ENCODE measurements at regions not wholly inside any gene's neighbourhood (a gene's known extent, or its start where the extent isn't known, plus 50 kb on each side); places are given as distances from the start of the nearest gene placed in this dataset.
A peak's percentile ranks its signal among the peaks of the same experiment; 100 is the strongest.

DNA sequence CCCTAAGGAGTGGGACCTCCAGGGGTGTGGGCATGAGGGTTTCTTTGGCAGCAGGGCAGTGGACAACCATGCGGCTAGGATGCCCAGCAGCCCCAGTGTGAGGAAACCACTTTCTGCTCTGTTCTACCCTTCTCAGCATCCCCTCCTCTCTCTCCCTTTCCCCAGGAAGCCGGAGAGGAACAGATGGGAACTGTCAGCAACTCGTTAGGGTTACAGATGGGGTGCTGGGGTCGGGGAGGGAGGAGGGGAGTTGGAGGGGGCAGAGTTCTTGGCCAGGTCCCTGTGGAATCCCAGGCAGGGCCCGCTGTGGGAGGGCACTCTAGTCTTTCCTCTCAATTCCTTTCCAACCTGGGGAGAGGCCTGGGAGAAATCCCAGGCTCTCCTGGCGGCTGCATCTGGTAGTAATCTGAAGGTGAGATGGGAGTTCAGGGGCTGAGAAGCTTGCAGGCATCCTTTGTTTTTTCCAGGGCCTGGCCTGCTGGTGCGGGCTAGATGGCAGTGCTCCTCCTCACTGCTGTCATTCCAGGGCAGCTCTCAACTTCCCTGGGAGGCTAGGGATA lies 93.9 kb upstream of the CSF3R start:
- DNase-seq (ENCODE audit: low read depth) = no peak

DNA sequence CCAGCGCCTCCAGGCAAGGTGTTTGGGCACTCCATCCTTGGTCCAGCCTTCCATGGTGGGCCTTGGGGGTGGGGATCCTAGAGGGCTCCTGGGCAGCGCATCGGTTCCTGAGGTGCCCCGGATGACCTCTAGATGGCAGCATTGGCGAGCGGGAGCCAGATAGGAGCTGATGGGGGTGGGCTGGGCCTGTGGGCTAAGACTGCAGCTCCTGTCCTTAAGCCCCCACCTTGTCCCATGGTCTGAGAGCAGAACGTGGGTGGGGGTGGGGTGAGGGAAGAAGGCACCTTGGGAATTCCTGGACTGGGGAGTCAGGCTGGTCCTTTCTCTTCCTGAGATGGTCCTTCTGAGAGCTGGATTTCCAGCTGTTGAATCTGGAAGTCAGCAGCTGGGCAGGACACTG lies 93.4 kb upstream of the CSF3R start:
- peak; percentile 23 for DNase-seq (ENCODE audit: low read depth)

DNA sequence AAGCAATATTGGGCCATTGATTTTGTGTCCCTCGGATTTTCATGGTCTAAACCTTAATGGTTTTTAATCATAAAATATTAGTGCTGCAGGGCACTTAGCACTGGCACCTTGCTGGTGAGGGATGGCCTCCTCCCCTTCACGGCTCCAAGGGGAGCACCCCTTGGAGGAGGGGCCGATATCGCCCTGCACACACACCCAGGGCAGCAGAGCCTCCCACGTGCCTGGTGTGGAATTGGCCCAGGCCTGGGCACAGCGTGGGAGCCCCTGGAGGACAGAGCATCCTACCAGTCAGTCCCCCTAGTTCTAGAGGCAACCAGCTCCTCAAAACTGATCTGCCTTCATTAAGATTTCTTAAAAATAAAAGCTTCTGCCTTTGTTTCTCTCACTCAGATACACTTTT lies 90.7 kb upstream of the CSF3R start:
- no peak for DNase-seq (ENCODE audit: low read depth)

DNA sequence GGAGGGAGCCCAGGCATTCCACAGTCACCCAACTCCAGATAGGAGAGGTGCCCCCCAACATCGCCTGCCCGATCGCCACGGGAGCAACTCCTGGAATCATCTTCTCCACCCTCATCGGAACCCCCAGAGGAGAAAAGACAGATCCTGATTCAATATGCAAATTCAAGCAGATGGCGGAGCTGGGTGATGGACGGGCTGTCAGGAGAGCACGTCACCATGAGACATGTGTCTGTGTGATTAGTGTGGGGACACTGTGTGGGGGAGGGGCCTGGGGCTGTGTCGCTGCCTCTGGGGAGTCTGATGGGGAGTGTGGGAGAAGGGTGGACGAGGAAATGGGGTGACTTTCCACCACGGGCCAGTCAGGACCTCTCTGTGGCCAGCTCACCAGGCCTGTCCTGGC lies 90.2 kb upstream of the CSF3R start:
- no peak for DNase-seq (ENCODE audit: low read depth)

DNA sequence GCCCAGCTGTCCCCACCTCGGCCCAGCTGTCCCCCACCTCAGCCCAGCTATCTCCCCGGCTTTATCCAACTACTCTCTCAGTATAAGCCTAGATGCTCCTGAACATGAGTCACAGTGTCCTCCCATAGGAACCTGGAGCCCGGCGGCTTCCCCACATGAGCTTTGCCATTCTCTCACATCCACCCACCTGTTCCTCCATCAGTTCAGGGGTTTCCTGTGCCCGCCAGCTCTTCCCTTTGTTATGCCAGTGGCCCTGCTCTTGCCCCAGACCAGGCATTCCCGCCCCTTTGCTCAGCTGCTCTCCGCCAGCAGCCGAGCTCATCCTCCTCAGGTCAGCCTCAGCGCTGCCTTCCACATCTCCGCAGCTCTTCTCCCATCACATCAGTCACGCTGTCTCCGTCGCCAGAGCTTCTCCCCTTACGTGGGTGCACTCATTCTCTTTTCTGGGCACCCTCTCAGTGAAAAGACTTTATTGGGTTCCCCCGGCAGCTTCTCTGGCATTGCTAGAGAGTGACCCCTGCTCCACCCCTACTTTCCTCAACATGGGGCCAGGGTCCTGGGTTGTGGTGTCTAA lies 89.5 kb upstream of the CSF3R start:
- DNase-seq (ENCODE audit: low read depth) = no peak

DNA sequence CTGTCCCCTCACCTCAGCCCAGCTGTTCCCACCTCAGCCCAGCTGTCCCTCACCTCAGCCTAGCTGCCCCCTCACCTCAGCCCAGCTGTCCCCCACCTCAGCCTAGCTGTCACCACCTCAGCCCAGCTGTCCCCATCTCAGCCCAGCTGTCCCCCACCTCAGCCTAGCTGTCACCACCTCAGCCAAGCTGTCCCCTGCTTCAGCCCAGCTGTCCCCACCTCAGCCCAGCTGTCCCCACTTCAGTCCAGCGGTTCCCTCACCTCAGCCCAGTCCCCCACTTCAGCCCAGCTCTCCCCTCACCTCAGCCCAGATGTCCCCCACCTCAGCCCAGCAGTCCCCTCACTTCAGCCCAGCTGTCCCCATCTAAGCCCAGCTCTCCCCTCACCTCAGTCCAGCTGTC lies 88.4 kb upstream of the CSF3R start:
- no peak for DNase-seq (ENCODE audit: low read depth)

DNA sequence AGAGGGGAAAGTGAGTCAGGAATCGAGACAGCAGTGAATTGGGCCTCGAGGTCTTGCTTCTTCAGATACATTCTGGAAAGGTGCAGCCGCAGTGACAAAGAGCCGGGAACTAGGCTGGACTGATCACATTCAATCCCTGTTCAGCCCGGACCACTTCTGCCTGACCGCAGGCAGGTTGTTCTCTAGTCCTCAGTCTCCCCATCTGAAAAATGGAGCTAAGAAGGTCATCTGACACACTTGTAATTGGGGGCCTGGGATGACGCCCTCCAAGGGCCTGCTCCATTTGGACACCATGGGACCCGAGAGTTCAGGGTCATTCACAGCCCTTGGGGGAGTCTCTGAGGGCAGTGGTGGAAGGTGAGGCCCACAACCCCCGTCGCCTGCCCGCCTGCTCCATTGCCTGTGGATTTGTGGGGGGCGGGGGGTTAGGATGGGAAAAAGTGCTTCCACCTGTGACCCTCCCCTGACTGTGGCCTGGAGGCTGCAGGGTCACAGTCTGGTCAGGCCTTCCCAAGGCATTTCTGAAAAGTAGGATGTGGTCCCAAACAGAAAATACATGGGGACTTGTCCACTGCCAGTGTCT lies 87.9 kb upstream of the CSF3R start:
- DNase-seq (ENCODE audit: low read depth) = no peak

DNA sequence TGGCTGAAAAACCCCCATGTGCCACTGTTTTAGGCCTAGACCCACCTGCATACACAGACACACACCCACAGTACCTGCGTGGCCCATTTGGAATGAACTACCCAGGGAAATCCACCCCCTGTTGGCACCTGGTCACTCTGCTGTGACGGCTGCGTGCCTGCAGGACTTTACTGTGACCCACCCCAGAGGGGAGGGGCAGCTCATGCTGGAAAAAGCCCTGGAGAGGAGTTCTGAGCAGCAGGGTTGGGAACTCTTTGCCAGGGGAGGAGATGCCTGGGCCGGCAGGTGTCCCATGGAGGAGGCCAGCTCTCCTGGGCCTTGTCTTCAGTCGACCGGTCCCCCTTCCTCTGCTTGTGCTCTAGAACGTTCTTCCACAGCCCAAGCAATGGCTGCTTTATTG lies 87.3 kb upstream of the CSF3R start:
- no peak for DNase-seq (ENCODE audit: low read depth)

DNA sequence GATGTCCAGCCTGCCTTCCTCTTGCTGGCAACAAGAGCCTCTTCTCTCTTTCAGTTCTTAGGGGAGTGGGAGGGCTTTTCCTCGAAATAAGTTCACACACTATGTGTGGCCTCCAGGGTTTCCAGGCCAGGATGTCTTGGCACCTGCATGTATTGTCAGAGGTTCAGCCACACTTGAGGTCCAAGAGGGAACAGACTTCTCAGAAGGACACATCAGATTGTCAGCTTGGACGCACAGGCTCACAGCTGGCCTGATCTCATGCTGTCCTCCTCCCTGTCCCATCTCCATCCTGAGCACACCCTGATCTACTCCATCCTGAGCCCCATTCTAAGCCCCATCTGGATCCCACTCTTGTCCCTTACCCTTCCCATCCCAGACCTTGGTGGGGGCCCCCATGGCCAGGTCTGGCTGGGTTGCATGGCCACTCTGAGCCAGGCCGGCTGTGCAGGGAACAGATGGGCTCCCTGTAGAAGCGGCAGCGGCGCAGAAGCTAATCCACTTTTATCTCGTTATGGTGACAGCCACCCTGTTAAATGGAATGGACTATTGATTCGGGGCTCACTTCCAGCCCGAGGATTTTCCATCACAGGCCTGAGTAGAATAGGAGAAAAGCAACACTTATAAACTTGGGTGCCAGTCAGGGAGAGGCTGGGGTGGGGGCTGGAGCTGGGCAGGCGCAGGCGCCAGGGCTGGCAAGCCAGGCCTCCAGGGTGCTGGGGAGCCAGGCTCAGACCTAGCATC lies 85.1 kb upstream of the CSF3R start:
- no peak for DNase-seq (ENCODE audit: low read depth)

DNA sequence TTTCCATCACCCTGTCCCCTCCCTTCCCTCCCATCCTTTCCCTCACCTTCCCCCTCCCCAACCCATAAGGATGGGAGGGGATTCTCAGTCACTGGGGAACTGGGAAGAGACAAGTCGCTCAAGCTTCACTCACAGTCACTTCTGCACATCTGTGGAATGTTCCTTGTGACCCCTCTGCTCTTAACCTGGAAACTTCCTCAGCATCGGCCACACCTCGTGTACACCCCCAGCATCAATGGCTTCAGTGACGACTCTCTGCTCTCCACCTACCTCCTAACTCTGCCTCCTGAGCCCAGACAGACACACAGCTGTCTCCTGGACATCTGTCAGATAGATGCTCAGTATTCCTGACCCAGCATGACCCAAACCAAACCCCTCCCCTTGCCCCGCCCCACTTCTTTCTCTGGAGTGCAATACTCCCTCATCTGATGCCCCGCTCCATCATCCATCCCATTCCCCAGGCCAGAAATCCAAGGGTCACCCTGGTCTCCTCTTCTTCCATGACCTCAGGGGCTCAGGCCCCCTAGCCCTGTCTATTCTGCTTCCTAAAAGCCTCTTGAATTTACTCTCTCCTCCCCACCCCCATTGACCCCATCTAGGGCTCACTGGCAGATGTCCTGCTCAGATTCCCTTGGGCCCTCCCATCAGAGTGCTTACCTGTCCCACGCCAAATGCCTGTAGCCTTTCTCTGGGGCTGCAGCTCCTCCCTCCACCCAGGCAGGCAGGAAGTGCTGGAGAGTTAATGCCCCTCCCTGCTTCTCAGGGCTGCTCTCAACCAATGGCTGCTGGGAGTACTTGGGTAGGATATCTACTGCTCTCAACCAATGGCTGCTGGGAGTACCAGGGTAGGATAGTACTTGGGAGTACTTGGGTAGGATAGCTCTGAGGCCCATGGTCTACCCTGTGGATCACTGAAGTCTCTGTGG lies 83.1 kb upstream of the CSF3R start:
- no peak for DNase-seq (ENCODE audit: low read depth)

DNA sequence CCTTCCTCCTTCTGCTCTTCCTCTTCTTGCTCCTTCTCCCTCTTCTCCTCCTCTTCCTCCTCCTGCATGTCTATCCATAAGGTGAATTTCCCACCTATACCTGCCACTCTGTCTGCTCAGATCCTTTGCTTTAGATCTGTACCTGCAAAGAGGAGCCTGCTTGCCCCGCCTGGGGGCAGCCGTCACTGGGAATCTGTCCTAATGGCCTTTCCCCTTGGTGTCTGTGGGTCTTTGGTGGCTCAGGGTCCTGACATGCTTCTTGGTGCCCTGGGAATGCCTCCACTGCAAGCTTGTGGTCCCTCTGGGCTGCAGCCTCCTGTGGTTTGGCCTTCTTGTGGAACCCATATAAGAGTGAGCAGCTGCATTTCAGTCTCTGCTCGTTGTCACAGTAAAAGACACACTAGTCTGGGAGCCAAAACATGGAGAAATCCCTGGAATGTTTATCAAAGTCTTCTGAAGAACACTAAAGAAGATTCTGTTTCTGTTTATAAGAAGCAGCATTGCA lies 79.5 kb upstream of the CSF3R start:
- DNase-seq (ENCODE audit: low read depth) = no peak

DNA sequence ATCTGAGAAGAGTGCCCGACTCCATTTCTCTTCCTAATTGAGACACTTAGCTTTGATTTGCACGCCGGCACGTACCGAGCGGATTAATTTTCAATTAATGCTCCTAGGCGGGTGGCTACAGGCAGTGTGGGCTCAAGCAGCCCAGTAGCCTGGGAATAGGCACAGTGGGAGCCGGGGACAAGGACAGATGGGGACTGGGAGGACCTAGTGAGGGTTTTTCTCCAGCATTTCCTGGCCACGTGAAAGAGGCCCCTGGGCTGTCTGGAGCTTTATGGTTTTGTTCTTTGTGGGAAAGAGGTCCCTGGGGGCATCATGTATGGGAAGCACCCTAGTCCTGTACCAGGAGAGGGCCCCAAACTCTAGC lies 78.6 kb upstream of the CSF3R start:
- DNase-seq (ENCODE audit: low read depth) = no peak

DNA sequence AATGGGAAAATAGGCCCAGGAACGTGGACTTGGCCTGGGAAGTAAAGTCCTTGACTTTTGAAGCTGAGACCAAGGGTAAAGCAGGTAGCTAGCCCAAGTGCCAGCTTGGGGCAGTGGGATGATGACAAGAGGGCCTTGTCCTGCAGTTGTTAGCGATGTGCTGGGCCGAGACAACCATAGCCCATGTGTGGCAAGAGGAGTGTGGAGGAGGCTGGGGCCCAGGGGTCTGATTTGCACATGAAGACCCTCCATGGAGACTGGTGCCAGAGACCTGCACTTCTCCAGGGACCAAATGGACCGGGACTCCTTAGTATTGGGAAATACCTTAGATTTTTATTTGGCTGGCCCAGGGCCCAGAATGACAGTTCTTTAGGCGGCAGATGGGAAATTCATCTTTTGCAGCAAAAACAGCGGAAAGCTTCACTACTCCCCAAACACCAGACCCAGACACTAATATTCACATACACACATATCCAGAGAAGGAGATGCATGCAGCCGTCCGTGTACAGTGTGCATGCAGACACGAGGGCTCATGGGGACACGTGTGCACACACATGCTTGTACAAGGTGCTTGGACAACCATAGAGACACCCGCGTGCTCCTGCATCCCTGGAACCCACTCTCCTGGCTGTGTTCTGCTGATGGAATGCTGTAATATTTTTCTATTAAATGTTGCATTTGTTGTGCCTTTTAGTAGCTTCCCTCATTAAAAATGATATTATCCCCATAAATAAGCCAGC lies 78.1 kb upstream of the CSF3R start:
- DNase-seq (ENCODE audit: low read depth) = no peak

DNA sequence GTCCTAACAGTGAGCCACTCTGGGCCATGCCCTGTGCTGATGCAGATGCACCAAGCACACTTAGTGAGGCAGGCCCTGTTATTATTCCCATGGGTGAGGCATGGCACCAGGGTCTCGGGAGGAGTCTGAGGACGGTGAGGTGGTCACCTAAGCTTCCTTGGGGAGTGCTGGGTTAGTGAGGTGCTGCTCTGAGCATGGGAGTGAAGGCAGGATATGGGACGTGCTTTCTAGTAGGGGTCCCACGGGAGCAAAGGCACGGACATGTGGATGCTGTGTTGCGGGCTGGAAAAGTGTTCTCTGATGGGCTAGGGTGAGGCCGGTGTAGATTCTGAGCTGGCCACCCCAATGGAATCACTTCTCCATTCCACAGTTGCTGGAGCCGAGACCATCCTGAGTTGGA lies 77.5 kb upstream of the CSF3R start:
- DNase-seq (ENCODE audit: low read depth) = no peak

DNA sequence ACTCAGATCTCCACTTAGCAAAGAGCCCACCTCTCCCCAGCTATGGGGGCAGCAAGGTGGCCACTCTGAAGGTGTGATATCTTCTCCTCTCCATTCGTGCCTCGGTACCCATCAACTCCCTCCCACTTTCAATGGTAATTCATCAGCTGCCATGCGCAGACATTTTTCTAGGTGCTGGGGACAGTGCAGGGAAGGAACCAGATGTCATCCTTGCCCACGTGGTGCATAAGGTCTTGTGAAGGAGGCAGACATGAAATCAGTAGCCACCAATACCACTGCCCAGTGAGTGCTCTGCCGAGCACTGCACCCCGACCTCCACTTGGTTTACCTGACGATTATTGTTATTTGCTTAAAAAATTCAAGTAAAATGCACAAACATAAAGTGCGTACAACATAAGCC lies 76.3 kb upstream of the CSF3R start:
- DNase-seq (ENCODE audit: low read depth) = no peak

DNA sequence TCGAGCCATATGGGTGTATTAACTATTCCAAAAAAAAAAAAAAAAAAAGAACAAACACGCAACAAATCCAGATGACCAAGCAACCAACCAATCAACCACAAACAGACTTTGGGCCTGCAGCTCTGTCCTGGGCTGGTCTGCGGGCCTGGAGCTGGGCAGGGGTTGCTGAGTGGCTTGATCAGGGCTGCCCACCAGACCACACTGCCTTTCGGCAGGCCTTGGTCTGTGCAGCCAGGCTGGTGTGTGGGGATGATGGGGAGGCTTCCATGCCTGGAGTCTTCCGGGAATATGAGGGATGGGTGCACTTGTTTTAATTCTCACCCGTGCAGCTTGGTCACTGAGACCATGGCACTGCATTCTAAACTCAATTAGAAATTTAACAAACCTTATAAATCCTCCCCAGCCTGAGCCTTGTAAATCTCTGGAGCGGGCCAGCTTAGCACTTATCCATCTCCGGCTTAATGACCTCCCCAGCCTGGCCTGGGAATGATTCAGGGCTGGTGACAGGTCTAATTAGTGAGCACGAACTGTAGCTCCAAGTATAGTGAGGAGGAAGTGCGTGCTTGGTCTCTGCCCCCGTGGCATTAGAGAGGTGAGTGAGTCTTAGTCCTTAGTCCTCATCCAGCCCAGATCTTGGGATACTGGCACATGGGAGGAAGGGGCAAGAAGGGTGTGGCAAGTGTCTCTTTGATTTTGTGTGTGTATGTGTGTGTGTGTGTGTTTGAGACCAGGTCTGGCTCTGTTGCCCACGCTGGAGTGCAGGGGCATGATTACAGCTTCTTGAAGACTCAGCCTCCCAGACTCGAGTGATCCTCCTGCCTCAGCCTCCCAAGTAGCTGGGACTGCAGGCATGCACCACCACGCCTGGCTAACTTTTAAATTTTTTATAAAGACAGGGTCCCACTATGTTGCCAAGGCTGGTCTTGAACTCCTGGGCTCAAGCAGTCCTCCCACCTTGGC lies 74.6 kb upstream of the CSF3R start:
- no peak for DNase-seq (ENCODE audit: low read depth)

DNA sequence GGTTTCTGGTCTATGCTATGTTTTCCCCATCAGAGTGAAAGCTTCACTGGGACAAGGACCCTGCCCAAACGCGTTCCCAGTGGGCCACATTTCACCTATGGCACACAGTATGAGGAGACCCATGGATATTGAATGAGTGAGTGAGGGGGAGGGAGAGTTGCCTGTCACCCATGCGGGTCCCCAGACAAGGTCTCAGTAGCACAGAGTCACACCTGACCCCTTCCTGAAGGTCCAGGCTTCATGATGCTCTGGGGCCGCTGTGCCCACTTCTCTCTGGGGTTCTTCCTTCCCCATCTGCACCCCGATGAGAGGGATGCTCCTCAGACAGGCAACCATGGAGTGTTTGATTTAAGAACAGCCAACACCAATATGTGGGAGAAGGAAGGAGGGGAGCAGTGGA lies 72.3 kb upstream of the CSF3R start:
- no peak for DNase-seq (ENCODE audit: low read depth)

DNA sequence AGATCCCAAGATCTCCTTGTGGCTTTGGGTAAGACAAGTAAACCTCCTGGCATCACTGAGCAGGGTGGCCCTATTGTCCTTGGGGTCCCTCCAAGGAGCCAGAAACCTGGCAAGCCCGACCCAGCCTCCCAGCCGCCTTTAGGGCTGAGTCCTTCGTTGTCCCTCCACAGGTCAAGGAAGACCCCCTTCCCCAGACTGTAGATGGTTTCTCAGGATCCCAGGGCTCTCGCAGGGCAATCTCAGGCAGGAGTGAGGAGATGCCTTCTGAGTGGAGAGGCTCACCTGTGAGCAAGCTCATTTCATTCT lies 71.6 kb upstream of the CSF3R start:
- DNase-seq (ENCODE audit: low read depth) = no peak

DNA sequence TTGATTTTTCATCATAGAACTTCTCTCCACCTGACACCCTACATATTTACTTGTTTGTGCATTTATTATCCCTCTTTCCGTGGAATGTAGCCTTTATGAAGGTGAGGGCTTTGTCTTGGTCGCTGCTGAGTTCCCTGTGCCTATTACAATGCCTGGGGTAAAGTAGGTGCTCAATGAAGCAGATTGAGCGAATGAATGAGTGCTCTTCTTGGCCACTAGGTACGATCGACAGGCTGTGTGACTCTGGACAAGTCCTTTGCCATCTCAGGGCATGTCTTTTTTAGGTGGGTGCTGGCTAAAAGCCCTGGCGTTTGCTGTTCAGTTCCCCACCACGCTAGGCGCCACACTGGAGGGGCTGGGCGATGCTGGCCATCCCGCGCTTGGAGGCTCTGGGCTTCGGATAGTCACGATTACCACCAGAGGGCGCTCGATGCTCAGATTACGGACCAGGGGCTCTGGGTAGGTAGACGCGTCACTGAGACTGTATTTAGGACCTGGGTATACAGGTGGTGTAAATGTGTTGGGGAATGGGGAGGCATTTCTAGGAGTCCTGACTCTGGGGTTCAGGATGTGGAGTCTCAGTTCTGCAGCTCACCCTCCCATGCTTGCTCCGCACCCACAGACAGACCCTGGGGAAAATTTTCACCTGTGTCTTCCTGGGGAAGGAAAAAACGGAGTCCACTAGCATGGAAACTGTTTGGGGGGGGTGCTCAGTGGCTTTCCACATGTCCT lies 71.0 kb upstream of the CSF3R start:
- peak; percentile 44 for DNase-seq (ENCODE audit: low read depth)

DNA sequence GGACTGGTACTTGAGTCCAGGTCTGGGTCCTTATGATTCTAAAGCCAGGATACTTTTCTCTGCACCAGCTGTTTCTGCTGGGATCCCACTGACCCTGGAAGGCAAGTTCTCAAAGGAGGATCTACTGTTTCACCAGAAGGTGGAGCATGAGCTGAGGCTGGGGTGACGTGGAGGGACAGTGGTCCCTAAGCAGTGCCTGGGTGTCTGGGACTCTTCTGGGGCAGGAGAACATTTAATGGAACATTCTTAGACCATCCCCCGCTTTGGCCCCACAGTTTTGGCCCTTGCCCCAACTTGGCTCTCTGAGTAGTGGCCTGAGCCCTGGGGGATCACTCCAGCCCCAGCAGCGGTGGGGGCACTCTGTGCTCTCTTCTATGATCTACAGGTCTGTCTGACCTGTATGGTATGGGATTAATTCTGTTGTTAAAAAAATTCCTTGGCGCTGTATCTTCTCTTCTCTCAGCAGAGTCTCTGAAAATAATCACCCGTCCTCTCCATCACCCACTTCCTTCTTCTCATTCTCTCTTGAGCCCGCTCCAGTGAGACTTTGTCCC lies 60.3 kb upstream of the CSF3R start:
- DNase-seq (ENCODE audit: low read depth) = no peak

Measured in activated T-helper 9 cell treated with anti-CD3 and anti-CD28 coated beads, Interleukin-2, amount 50 U/mL, for 16 hours (primary cell).